ENCODE measurements at regions not wholly inside any gene's neighbourhood (a gene's known extent, or its start where the extent isn't known, plus 50 kb on each side); places are given as distances from the start of the nearest gene placed in this dataset.

GRCh38 chr6:12386816-12387215 lies 96.7 kb downstream of the EDN1 start:
- Histone ChIP-seq H3K27me3 (replicated peaks; ENCODE audit: insufficient read depth, low read depth, low read length, poor library complexity) (peaks cover 4% of the 10 kb centered on the region), H3K9me3 (ENCODE audit: low read depth, low read length, poor library complexity, severe bottlenecking) (no peaks in the 10 kb centered on the region), H3K36me3 (ENCODE audit: insufficient read depth, low read length, poor library complexity, severe bottlenecking) (no peaks in the 10 kb centered on the region), H3K4me1 (ENCODE audit: insufficient read depth, low read length, poor library complexity, severe bottlenecking) (no peaks in the 10 kb centered on the region), H3K4me3 (ENCODE audit: low read depth, low read length, poor library complexity, severe bottlenecking) (no peak overlapping the region), H3K27ac (ENCODE audit: low read depth, low read length, poor library complexity, severe bottlenecking) (no peak overlapping the region)
- intact Hi-C loops (cut with micrococcal nuclease; ENCODE audit: unreplicated experiment): no loop called here
- CTCF ChIA-PET: no interaction called here
- BruUV-seq (replicated peaks): no TSS peak
- POLR2A ChIA-PET (ENCODE audit: low non-redundant PET): no interaction called here
- TF ChIP-seq EZH2 (IDR thresholded peaks at IDR 0.05; ENCODE audit: borderline replicate concordance, low read depth, low read length, poor library complexity, severe bottlenecking) (no peak), CTCF (conservative IDR thresholded peaks at IDR 0.05; ENCODE audit: low read depth, low read length) (no peak)
- DNase-seq (ENCODE audit: low spot score): no peak

DNA sequence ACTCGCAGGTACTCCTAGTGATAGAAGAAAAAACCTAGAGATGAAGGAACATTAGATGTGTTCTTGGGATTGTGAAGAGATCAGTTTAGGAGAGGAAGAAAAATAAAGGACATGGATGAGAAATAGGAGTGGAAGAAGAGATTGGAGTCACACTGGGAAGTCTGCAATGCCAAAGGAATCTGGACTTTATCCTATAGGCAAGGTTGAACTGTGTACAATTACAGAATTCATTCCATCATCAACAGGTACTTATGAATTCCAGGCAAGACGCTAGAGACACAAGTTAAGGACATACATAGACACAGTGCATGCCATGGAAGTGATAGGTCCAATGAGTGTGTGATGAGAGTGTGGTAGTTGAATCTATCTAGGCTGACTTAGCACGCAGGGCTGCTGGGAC lies 101.3 kb downstream of the EDN1 start:
- no peaks in the 10 kb centered on the region for H3K4me1 ChIP-seq (ENCODE audit: insufficient read depth, low read length, poor library complexity, severe bottlenecking)
- intact Hi-C loops (cut with micrococcal nuclease; ENCODE audit: unreplicated experiment): no loop called here
- no peak overlapping the region for H3K27ac ChIP-seq (ENCODE audit: low read depth, low read length, poor library complexity, severe bottlenecking)
- no peaks in the 10 kb centered on the region for H3K9me3 ChIP-seq (ENCODE audit: low read depth, low read length, poor library complexity, severe bottlenecking)
- TF ChIP-seq CTCF (conservative IDR thresholded peaks at IDR 0.05; ENCODE audit: low read depth, low read length) (no peak), EZH2 (IDR thresholded peaks at IDR 0.05; ENCODE audit: borderline replicate concordance, low read depth, low read length, poor library complexity, severe bottlenecking) (no peak)
- DNase-seq (ENCODE audit: low spot score): no peak
- BruUV-seq (replicated peaks): no TSS peak
- H3K36me3 ChIP-seq (ENCODE audit: insufficient read depth, low read length, poor library complexity, severe bottlenecking): no peaks in the 10 kb centered on the region
- no peaks in the 10 kb centered on the region for H3K27me3 ChIP-seq (replicated peaks; ENCODE audit: insufficient read depth, low read depth, low read length, poor library complexity)
- CTCF ChIA-PET: no interaction called here
- POLR2A ChIA-PET (ENCODE audit: low non-redundant PET): no interaction called here
- H3K4me3 ChIP-seq (ENCODE audit: low read depth, low read length, poor library complexity, severe bottlenecking): no peak overlapping the region

GRCh38 chr6:12392490-12392889 lies 102.3 kb downstream of the EDN1 start:
- no peaks in the 10 kb centered on the region for H3K36me3 ChIP-seq (ENCODE audit: insufficient read depth, low read length, poor library complexity, severe bottlenecking)
- intact Hi-C loops (cut with micrococcal nuclease; ENCODE audit: unreplicated experiment): no loop called here
- TF ChIP-seq EZH2 (IDR thresholded peaks at IDR 0.05; ENCODE audit: borderline replicate concordance, low read depth, low read length, poor library complexity, severe bottlenecking) (no peak), CTCF (conservative IDR thresholded peaks at IDR 0.05; ENCODE audit: low read depth, low read length) (no peak)
- ChIA-PET POLR2A (ENCODE audit: low non-redundant PET) (no interaction called here), CTCF (no interaction called here)
- no peak overlapping the region for H3K4me3 ChIP-seq (ENCODE audit: low read depth, low read length, poor library complexity, severe bottlenecking)
- no peaks in the 10 kb centered on the region for H3K27me3 ChIP-seq (replicated peaks; ENCODE audit: insufficient read depth, low read depth, low read length, poor library complexity)
- H3K27ac ChIP-seq (ENCODE audit: low read depth, low read length, poor library complexity, severe bottlenecking): no peak overlapping the region
- no peaks in the 10 kb centered on the region for H3K4me1 ChIP-seq (ENCODE audit: insufficient read depth, low read length, poor library complexity, severe bottlenecking)
- no peak for DNase-seq (ENCODE audit: low spot score)
- no TSS peak for BruUV-seq (replicated peaks)
- no peaks in the 10 kb centered on the region for H3K9me3 ChIP-seq (ENCODE audit: low read depth, low read length, poor library complexity, severe bottlenecking)
